ENCODE measurements at regions not wholly inside any gene's neighbourhood (a gene's known extent, or its start where the extent isn't known, plus 50 kb on each side); places are given as distances from the start of the nearest gene placed in this dataset.

- TF ChIP-seq E4F1 (IDR thresholded peaks at IDR 0.05; ENCODE audit: borderline replicate concordance, partially characterized antibody), result peak; percentile 40
- TF ChIP-seq NR2C1 (IDR thresholded peaks at IDR 0.05), result no peak
- TF ChIP-seq NFXL1 (IDR thresholded peaks at IDR 0.05; ENCODE audit: borderline replicate concordance), result no peak
- peak; percentile 46 for TF ChIP-seq CUX1 (IDR thresholded peaks at IDR 0.05; ENCODE audit: insufficient replicate concordance, low read depth, low read length)
- TF ChIP-seq SIN3A (IDR thresholded peaks at IDR 0.05; ENCODE audit: low read depth, low read length), result no peak
- TF ChIP-seq POLR2AphosphoS2 (IDR thresholded peaks at IDR 0.05; ENCODE audit: low read depth, low read length), result no peak
- peak; percentile 62; the same call in 1 of the 2 replicates for TF ChIP-seq MLLT1 (IDR thresholded peaks at IDR 0.05)
- no peak for TF ChIP-seq CHD1 (IDR thresholded peaks at IDR 0.05; ENCODE audit: low read depth, low read length)
- TF ChIP-seq HDAC6 (IDR thresholded peaks at IDR 0.05; ENCODE audit: unreplicated experiment), result no peak
- no peak for TF ChIP-seq CREB1 (IDR thresholded peaks at IDR 0.05; ENCODE audit: low read depth)
- TF ChIP-seq ELK1 (IDR thresholded peaks at IDR 0.05; ENCODE audit: low read depth, low read length), result no peak
- TF ChIP-seq PAX5 (IDR thresholded peaks at IDR 0.05; ENCODE audit: borderline replicate concordance, low read depth, low read length), result no peak
- TF ChIP-seq IKZF1 (conservative IDR thresholded peaks at IDR 0.05), result no peak
- TF ChIP-seq ZNF592 (IDR thresholded peaks at IDR 0.05), result no peak
- no peak for TF ChIP-seq NR2C2 (IDR thresholded peaks at IDR 0.05; ENCODE audit: borderline replicate concordance, control insufficient read depth, insufficient read length, low read depth)
These were observed 68.0 kb downstream of the ZFP36L2 start (continued) for GRCh38 chr2:43158259-43158880.
